ENCODE measurements at regions not wholly inside any gene's neighbourhood (a gene's known extent, or its start where the extent isn't known, plus 50 kb on each side); places are given as distances from the start of the nearest gene placed in this dataset.

DNA sequence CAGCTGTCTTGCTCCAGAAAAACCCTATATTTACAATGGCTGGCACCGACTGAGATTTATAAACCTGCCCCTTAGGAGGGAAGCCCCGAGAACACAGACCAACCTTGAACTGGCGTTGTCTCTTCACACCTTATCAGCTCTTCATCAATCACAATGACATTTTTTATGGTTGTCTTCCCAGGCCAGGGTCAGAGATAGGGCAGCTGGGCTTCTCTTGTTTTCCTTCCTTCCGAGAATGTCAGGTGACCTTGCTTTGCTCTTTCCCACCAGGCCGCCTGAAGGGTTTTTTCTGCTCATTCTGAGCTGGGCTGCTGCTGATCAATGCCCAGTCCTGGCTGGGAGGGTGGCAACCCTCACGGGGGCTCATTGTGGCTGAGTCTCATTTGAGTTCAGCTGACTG is 619.1 kb downstream of the CCDC171 start:
- TF ChIP-seq, protein P1, sequence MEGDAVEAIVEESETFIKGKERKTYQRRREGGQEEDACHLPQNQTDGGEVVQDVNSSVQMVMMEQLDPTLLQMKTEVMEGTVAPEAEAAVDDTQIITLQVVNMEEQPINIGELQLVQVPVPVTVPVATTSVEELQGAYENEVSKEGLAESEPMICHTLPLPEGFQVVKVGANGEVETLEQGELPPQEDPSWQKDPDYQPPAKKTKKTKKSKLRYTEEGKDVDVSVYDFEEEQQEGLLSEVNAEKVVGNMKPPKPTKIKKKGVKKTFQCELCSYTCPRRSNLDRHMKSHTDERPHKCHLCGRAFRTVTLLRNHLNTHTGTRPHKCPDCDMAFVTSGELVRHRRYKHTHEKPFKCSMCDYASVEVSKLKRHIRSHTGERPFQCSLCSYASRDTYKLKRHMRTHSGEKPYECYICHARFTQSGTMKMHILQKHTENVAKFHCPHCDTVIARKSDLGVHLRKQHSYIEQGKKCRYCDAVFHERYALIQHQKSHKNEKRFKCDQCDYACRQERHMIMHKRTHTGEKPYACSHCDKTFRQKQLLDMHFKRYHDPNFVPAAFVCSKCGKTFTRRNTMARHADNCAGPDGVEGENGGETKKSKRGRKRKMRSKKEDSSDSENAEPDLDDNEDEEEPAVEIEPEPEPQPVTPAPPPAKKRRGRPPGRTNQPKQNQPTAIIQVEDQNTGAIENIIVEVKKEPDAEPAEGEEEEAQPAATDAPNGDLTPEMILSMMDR (IDR thresholded peaks at IDR 0.05), result no peak
- TF ChIP-seq POLR2A (IDR thresholded peaks at IDR 0.05), result no peak

Measured in adrenal gland (tissue), 5 donors.